Endodermal cell (in vitro differentiated cells): ENCODE measurements at regions not wholly inside any gene's neighbourhood (a gene's known extent, or its start where the extent isn't known, plus 50 kb on each side); places are given as distances from the start of the nearest gene placed in this dataset.

Source experiments
- DNase-seq: peaks from one replicate; pipeline ENCODE4 v3.0.0-alpha.2; 2017
- H3K27ac ChIP-seq: 2 replicates; pipeline ENCODE4 v1.5.1; 2013; ENCODE audit warnings: mild to moderate bottlenecking, low read depth, low read length, moderate library complexity
- H3K27me3 ChIP-seq: 2 replicates; pipeline ENCODE4 v1.6.1; 2013; ENCODE audit warnings: mild to moderate bottlenecking, low read length, moderate library complexity; ENCODE audit not compliant: insufficient read depth, control insufficient read depth, poor library complexity, severe bottlenecking
- H3K36me3 ChIP-seq: 2 replicates; pipeline ENCODE4 v1.7.0; 2013; ENCODE audit warnings: mild to moderate bottlenecking, low read length, moderate library complexity; ENCODE audit not compliant: control insufficient read depth, insufficient read depth
- H3K4me1 ChIP-seq: one replicate; pipeline ENCODE4 v1.7.0; 2013; ENCODE audit warnings: low read length; ENCODE audit not compliant: control insufficient read depth, insufficient read depth
- H3K4me3 ChIP-seq: 2 replicates; pipeline ENCODE4 v1.5.1; 2013; ENCODE audit warnings: mild to moderate bottlenecking, low read length, moderate library complexity
- H3K9ac ChIP-seq: 2 replicates; pipeline ENCODE4 v1.6.1; 2013; ENCODE audit warnings: mild to moderate bottlenecking, low read length, moderate library complexity; ENCODE audit not compliant: poor library complexity, severe bottlenecking; ENCODE audit errors: extremely low read depth
- H3K9me3 ChIP-seq: 2 replicates; pipeline ENCODE4 v1.6.1; 2013; ENCODE audit warnings: mild to moderate bottlenecking, low read length, moderate library complexity; ENCODE audit not compliant: control insufficient read depth
- H3K27ac Mint-ChIP-seq: 2 replicates; pipeline ENCODE4 v1.8.0; 2020; ENCODE audit warnings: mixed read lengths
- H3K27me3 Mint-ChIP-seq: 2 replicates; pipeline ENCODE4 v1.8.0; 2021; ENCODE audit warnings: mild to moderate bottlenecking, mixed read lengths; ENCODE audit not compliant: insufficient read depth
- H3K36me3 Mint-ChIP-seq: 2 replicates; pipeline ENCODE4 v1.8.0; 2020; ENCODE audit warnings: low read depth, mixed read lengths
- H3K4me1 Mint-ChIP-seq: 2 replicates; pipeline ENCODE4 v1.8.0; 2020; ENCODE audit warnings: mixed read lengths
- H3K4me3 Mint-ChIP-seq: 2 replicates; pipeline ENCODE4 v1.8.0; 2020; ENCODE audit warnings: mild to moderate bottlenecking, moderate library complexity, mixed read lengths
- H3K9me3 Mint-ChIP-seq: 2 replicates; pipeline ENCODE4 v1.8.0; 2020; ENCODE audit warnings: mild to moderate bottlenecking, mixed read lengths
- CTCF ChIP-seq: fragments of 200-600 bp; sonication (generic); conservative IDR thresholded peaks from 2 replicates; pipeline ENCODE4 v1.5.0; 2021; ENCODE audit warnings: antibody characterized with exemption, mild to moderate bottlenecking
- WGBS, 2 experiments: methylation state at CpG; one replicate each; pipeline versions ENCODE4 v1.1.5 to v1.1.7; 2013; ENCODE audit warnings: missing lambda C conversion rate in 2 of 2, mixed read lengths in 1 of 2; ENCODE audit not compliant: insufficient coverage in 1 of 2, insufficient read length in 1 of 2; 5-methylcytosine and 5-hydroxymethylcytosine counted together

- Histone ChIP-seq H3K36me3 (no peaks in the 10 kb centered on the region), H3K9me3 (no peaks in the 10 kb centered on the region), H3K4me3 (no peak overlapping the region), H3K27me3 (no peaks in the 10 kb centered on the region), H3K9ac (no peak overlapping the region), H3K4me1 (no peaks in the 10 kb centered on the region), H3K27ac (no peak overlapping the region)
- H3K27me3 Mint-ChIP-seq = no peaks in the 10 kb centered on the region
- no peaks in the 10 kb centered on the region for H3K9me3 Mint-ChIP-seq
- no peak for TF ChIP-seq CTCF
- H3K4me1 Mint-ChIP-seq = no peaks in the 10 kb centered on the region
- 38 to 45% methylated on average over 1 of the region's 1 CpG for WGBS, 2 experiments
- no peak for DNase-seq
- no peaks in the 10 kb centered on the region for H3K36me3 Mint-ChIP-seq
- H3K4me3 Mint-ChIP-seq = no peak overlapping the region
- H3K27ac Mint-ChIP-seq = no peak overlapping the region
Observed at GRCh38 chr3:81003008-81003645, 758.3 kb downstream of the GBE1 start.

GRCh38 chr3:80999481-80999880 is 762.0 kb downstream of the GBE1 start:
- TF ChIP-seq CTCF = no peak
- H3K36me3 ChIP-seq = no peaks in the 10 kb centered on the region
- H3K27me3 ChIP-seq = no peaks in the 10 kb centered on the region
- no peak overlapping the region for H3K9ac ChIP-seq
- WGBS, 2 experiments = 93 to 100% methylated on average over 1 of the region's 1 CpG
- Mint-ChIP-seq H3K27ac (no peak overlapping the region), H3K4me1 (no peaks in the 10 kb centered on the region), H3K36me3 (no peaks in the 10 kb centered on the region), H3K9me3 (no peaks in the 10 kb centered on the region), H3K27me3 (no peaks in the 10 kb centered on the region), H3K4me3 (no peak overlapping the region)
- H3K4me3 ChIP-seq = no peak overlapping the region
- H3K9me3 ChIP-seq = no peaks in the 10 kb centered on the region
- H3K27ac ChIP-seq = no peak overlapping the region
- H3K4me1 ChIP-seq = no peaks in the 10 kb centered on the region
- DNase-seq = no peak

- 100% methylated on average over 2 of the region's 2 CpGs; no CpG with 5 or more reads in 1 of the 2 experiments for whole genome bisulfite sequencing, 2 experiments
- Histone ChIP-seq H3K36me3 (no peaks in the 10 kb centered on the region), H3K27ac (no peak overlapping the region), H3K4me3 (no peak overlapping the region), H3K9me3 (no peaks in the 10 kb centered on the region), H3K4me1 (no peaks in the 10 kb centered on the region), H3K27me3 (no peaks in the 10 kb centered on the region), H3K9ac (no peak overlapping the region)
- Mint-ChIP-seq H3K27me3 (no peaks in the 10 kb centered on the region), H3K36me3 (no peaks in the 10 kb centered on the region), H3K9me3 (no peaks in the 10 kb centered on the region), H3K27ac (no peak overlapping the region), H3K4me3 (no peak overlapping the region), H3K4me1 (peaks cover 8% of the 10 kb centered on the region)
- DNase-seq = no peak
- no peak for TF ChIP-seq CTCF
Observed at GRCh38 chr3:80998022-80998421, 763.4 kb downstream of the GBE1 start.
